ENCODE measurements at regions not wholly inside any gene's neighbourhood (a gene's known extent, or its start where the extent isn't known, plus 50 kb on each side); places are given as distances from the start of the nearest gene placed in this dataset.

GRCh38 chr22:48346911-48347310, 1480.8 kb downstream of the BRD1 start:
- Histone ChIP-seq H3K27me3 (ENCODE audit: control insufficient read depth, insufficient read depth, low read length) (no peaks in the 10 kb centered on the region), H3K36me3 (ENCODE audit: control insufficient read depth, insufficient read depth, low read length) (no peaks in the 10 kb centered on the region), H3K9me3 (ENCODE audit: control insufficient read depth, insufficient read depth, low read depth, low read length) (no peaks in the 10 kb centered on the region), H3K4me1 (ENCODE audit: control insufficient read depth, insufficient read depth, low read length) (no peaks in the 10 kb centered on the region), H3K27ac (ENCODE audit: low read length) (no peak overlapping the region), H3K4me3 (ENCODE audit: low read depth in 2 of 2, low read length in 2 of 2) (no peak overlapping the region)
- no peak for TF ChIP-seq CTCF (IDR thresholded peaks at IDR 0.05)
- no peak for TF ChIP-seq SIN3A (IDR thresholded peaks at IDR 0.05; ENCODE audit: borderline replicate concordance, insufficient read depth, low read depth, low read length)
- no peak for TF ChIP-seq TCF7L2 (IDR thresholded peaks at IDR 0.05; ENCODE audit: low read depth, low read length)
- ChIA-PET POLR2A (no interaction called here), CTCF (no interaction called here)
- no TSS peak for BruUV-seq (replicated peaks)
- in situ Hi-C loops (cut with HindIII; ENCODE audit: low pct_unique_long_range_greater_than_20kb, low sequenced_read_pairs) (no loop called here), intact Hi-C loops (cut with micrococcal nuclease; ENCODE audit: unreplicated experiment) (no loop called here)
- ATAC-seq (no peak), DNase-seq (ENCODE audit: low read depth, low spot score) (no peak)

DNA sequence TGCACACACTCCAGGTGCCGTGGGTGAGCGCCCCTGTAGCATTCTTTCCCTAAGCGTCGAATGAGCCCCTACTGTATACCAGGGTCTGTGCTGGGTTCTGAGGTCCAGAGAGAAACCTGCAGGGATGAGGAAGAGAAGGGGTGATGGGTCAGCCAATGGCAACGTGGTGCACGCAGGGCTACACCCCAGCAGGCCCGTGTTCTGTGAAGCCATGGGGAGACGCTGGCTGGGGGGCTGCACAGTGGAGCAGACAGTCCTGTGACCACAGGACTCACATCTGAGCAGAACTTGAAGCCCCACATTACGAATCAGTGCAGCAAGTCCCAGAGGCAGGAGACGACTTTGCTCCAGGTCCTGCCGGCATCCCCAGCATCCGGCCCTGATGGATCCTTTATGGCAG, 1481.4 kb downstream of the BRD1 start:
- in situ Hi-C loops (cut with HindIII; ENCODE audit: low pct_unique_long_range_greater_than_20kb, low sequenced_read_pairs): no loop called here
- DNase-seq (ENCODE audit: low read depth, low spot score): no peak
- Histone ChIP-seq H3K9me3 (ENCODE audit: control insufficient read depth, insufficient read depth, low read depth, low read length) (no peaks in the 10 kb centered on the region), H3K27ac (ENCODE audit: low read length) (no peak overlapping the region), H3K4me3 (ENCODE audit: low read depth in 2 of 2, low read length in 2 of 2) (no peak overlapping the region), H3K27me3 (ENCODE audit: control insufficient read depth, insufficient read depth, low read length) (no peaks in the 10 kb centered on the region), H3K4me1 (ENCODE audit: control insufficient read depth, insufficient read depth, low read length) (no peaks in the 10 kb centered on the region), H3K36me3 (ENCODE audit: control insufficient read depth, insufficient read depth, low read length) (no peaks in the 10 kb centered on the region)
- CTCF ChIA-PET: no interaction called here
- intact Hi-C loops (cut with micrococcal nuclease; ENCODE audit: unreplicated experiment): no loop called here
- TF ChIP-seq, protein P1, sequence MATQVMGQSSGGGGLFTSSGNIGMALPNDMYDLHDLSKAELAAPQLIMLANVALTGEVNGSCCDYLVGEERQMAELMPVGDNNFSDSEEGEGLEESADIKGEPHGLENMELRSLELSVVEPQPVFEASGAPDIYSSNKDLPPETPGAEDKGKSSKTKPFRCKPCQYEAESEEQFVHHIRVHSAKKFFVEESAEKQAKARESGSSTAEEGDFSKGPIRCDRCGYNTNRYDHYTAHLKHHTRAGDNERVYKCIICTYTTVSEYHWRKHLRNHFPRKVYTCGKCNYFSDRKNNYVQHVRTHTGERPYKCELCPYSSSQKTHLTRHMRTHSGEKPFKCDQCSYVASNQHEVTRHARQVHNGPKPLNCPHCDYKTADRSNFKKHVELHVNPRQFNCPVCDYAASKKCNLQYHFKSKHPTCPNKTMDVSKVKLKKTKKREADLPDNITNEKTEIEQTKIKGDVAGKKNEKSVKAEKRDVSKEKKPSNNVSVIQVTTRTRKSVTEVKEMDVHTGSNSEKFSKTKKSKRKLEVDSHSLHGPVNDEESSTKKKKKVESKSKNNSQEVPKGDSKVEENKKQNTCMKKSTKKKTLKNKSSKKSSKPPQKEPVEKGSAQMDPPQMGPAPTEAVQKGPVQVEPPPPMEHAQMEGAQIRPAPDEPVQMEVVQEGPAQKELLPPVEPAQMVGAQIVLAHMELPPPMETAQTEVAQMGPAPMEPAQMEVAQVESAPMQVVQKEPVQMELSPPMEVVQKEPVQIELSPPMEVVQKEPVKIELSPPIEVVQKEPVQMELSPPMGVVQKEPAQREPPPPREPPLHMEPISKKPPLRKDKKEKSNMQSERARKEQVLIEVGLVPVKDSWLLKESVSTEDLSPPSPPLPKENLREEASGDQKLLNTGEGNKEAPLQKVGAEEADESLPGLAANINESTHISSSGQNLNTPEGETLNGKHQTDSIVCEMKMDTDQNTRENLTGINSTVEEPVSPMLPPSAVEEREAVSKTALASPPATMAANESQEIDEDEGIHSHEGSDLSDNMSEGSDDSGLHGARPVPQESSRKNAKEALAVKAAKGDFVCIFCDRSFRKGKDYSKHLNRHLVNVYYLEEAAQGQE (IDR thresholded peaks at IDR 0.05; ENCODE audit: insufficient read depth in 1 of 2, low read depth in 2 of 2, low read length in 1 of 2): no peak
- TF ChIP-seq SIN3A (IDR thresholded peaks at IDR 0.05; ENCODE audit: borderline replicate concordance, insufficient read depth, low read depth, low read length) (no peak), CTCF (IDR thresholded peaks at IDR 0.05) (no peak), POLR2AphosphoS5 (IDR thresholded peaks at IDR 0.05; ENCODE audit: low read depth, low read length) (no peak), TCF7L2 (IDR thresholded peaks at IDR 0.05; ENCODE audit: low read depth, low read length) (no peak)
- ATAC-seq: no peak
- BruUV-seq (replicated peaks): no TSS peak
- POLR2A ChIA-PET: no interaction called here

- intact Hi-C loops (cut with micrococcal nuclease; ENCODE audit: unreplicated experiment): no loop called here
These were observed 1482.0 kb downstream of the BRD1 start for GRCh38 chr22:48345631-48346030.

More at GRCh38 chr22:48345631-48346030, 1482.0 kb downstream of the BRD1 start:
- no peak overlapping the region for H3K4me3 ChIP-seq (ENCODE audit: low read depth in 2 of 2, low read length in 2 of 2)
- H3K9me3 ChIP-seq (ENCODE audit: control insufficient read depth, insufficient read depth, low read depth, low read length): no peaks in the 10 kb centered on the region
- ChIA-PET CTCF (no interaction called here), POLR2A (no interaction called here)
- in situ Hi-C loops (cut with HindIII; ENCODE audit: low pct_unique_long_range_greater_than_20kb, low sequenced_read_pairs): no loop called here
- ATAC-seq (no peak), DNase-seq (ENCODE audit: low read depth, low spot score) (no peak)
- H3K27me3 ChIP-seq (ENCODE audit: control insufficient read depth, insufficient read depth, low read length): no peaks in the 10 kb centered on the region
- H3K4me1 ChIP-seq (ENCODE audit: control insufficient read depth, insufficient read depth, low read length): no peaks in the 10 kb centered on the region
- H3K27ac ChIP-seq (ENCODE audit: low read length): no peak overlapping the region
- no peaks in the 10 kb centered on the region for H3K36me3 ChIP-seq (ENCODE audit: control insufficient read depth, insufficient read depth, low read length)
- no TSS peak for BruUV-seq (replicated peaks)
- TF ChIP-seq, protein P1 (IDR thresholded peaks at IDR 0.05; ENCODE audit: insufficient read depth in 1 of 2, low read depth in 2 of 2, low read length in 1 of 2): no peak
- TF ChIP-seq TCF7L2 (IDR thresholded peaks at IDR 0.05; ENCODE audit: low read depth, low read length) (no peak), CTCF (IDR thresholded peaks at IDR 0.05) (no peak), SIN3A (IDR thresholded peaks at IDR 0.05; ENCODE audit: borderline replicate concordance, insufficient read depth, low read depth, low read length) (no peak), POLR2AphosphoS5 (IDR thresholded peaks at IDR 0.05; ENCODE audit: low read depth, low read length) (no peak)

Measured in Panc1 (cell line).